H9 (cell line): ENCODE measurements at regions not wholly inside any gene's neighbourhood (a gene's known extent, or its start where the extent isn't known, plus 50 kb on each side); places are given as distances from the start of the nearest gene placed in this dataset.

Source experiments
- DNase-seq: peaks from one replicate; pipeline ENCODE4 v3.0.0-alpha.2; 2017
- H2AFZ ChIP-seq: one replicate; pipeline ENCODE4 v1.6.1; 2013; ENCODE audit warnings: mild to moderate bottlenecking, low read length, control low read depth, moderate library complexity
- H2AK5ac ChIP-seq: 2 replicates; pipeline ENCODE4 v1.6.1; 2013; ENCODE audit warnings: low read length, control low read depth, mixed read lengths; ENCODE audit not compliant: insufficient read length
- H2BK120ac ChIP-seq: one replicate; pipeline ENCODE4 v1.6.1; 2013; ENCODE audit warnings: low read depth, mild to moderate bottlenecking, low read length, control low read depth, inconsistent platforms; ENCODE audit not compliant: poor library complexity, severe bottlenecking
- H2BK12ac ChIP-seq: 2 replicates; pipeline ENCODE4 v1.6.1; 2013; ENCODE audit warnings: low read length, control low read depth, mixed read lengths, low read depth; ENCODE audit not compliant: insufficient read length
- H2BK15ac ChIP-seq: 2 replicates; pipeline ENCODE4 v1.6.1; 2013; ENCODE audit warnings: low read depth, low read length, control low read depth
- H2BK20ac ChIP-seq: one replicate; pipeline ENCODE4 v1.6.1; 2013; ENCODE audit warnings: low read depth, mild to moderate bottlenecking, low read length, control low read depth, inconsistent platforms; ENCODE audit not compliant: poor library complexity, severe bottlenecking
- H2BK5ac ChIP-seq: 2 replicates; pipeline ENCODE4 v1.6.1; 2013; ENCODE audit warnings: low read length, control low read depth, mixed read lengths; ENCODE audit not compliant: insufficient read length
- H3K14ac ChIP-seq: 2 replicates; pipeline ENCODE4 v1.6.1; 2013; ENCODE audit warnings: low read length, control low read depth; ENCODE audit not compliant: insufficient read depth
- H3K18ac ChIP-seq: 2 replicates; pipeline ENCODE4 v1.6.1; 2013; ENCODE audit warnings: low read depth, mild to moderate bottlenecking, mixed read lengths, low read length, control low read depth; ENCODE audit not compliant: insufficient read length
- H3K23ac ChIP-seq: 2 replicates; pipeline ENCODE4 v1.6.1; 2013; ENCODE audit warnings: low read length, control low read depth, mixed read lengths, low read depth; ENCODE audit not compliant: insufficient read length
- H3K23me2 ChIP-seq: 2 replicates; pipeline ENCODE4 v1.6.1; 2013; ENCODE audit warnings: low read depth, mild to moderate bottlenecking, mixed read lengths, low read length, control low read depth; ENCODE audit not compliant: insufficient read length, poor library complexity, severe bottlenecking
- H3K27ac ChIP-seq: 2 replicates; pipeline ENCODE4 v1.5.1; 2013; ENCODE audit warnings: low read length, control low read depth, mixed read lengths, low read depth; ENCODE audit not compliant: insufficient read length
- H3K27me3 ChIP-seq: 2 replicates; pipeline ENCODE4 v1.6.1; 2013; ENCODE audit warnings: low read length, control low read depth, inconsistent platforms; ENCODE audit not compliant: insufficient read depth
- H3K4ac ChIP-seq: 2 replicates; pipeline ENCODE4 v1.6.1; 2013; ENCODE audit warnings: low read depth, mild to moderate bottlenecking, control low read depth, inconsistent platforms, low read length, moderate library complexity
- H3K4me1 ChIP-seq: 2 replicates; pipeline ENCODE4 v1.6.1; 2013; ENCODE audit warnings: low read length, control low read depth, inconsistent platforms; ENCODE audit not compliant: insufficient read depth
- H3K4me2 ChIP-seq: 2 replicates; pipeline ENCODE4 v1.6.1; 2013; ENCODE audit warnings: low read length, control low read depth, mixed read lengths; ENCODE audit not compliant: insufficient read length, insufficient read depth
- H3K56ac ChIP-seq: 2 replicates; pipeline ENCODE4 v1.6.1; 2013; ENCODE audit warnings: low read depth, mild to moderate bottlenecking, mixed read lengths, low read length, control low read depth; ENCODE audit not compliant: insufficient read length
- H3K79me1 ChIP-seq: 2 replicates; pipeline ENCODE4 v1.6.1; 2013; ENCODE audit warnings: low read depth, mild to moderate bottlenecking, moderate library complexity, low read length, control low read depth, inconsistent platforms; ENCODE audit not compliant: insufficient read depth, poor library complexity, severe bottlenecking
- H3K79me2 ChIP-seq: 2 replicates; pipeline ENCODE4 v1.6.1; 2013; ENCODE audit warnings: low read length, control low read depth, inconsistent platforms; ENCODE audit not compliant: insufficient read depth
- H3K9ac ChIP-seq: 2 replicates; pipeline ENCODE4 v1.6.1; 2013; ENCODE audit warnings: low read length, control low read depth, mixed read lengths; ENCODE audit not compliant: insufficient read length; ENCODE audit errors: extremely low read depth
- H3K9me3 ChIP-seq: one replicate; pipeline ENCODE4 v1.6.1; 2013; ENCODE audit warnings: low read depth, low read length, inconsistent platforms; ENCODE audit not compliant: control insufficient read depth
- H3T11ph ChIP-seq: one replicate; pipeline ENCODE4 v1.6.1; 2013; ENCODE audit warnings: mild to moderate bottlenecking, low read length, control low read depth, inconsistent platforms
- H4K20me1 ChIP-seq: one replicate; pipeline ENCODE4 v1.6.1; 2013; ENCODE audit not compliant: control insufficient read depth, insufficient read length, insufficient read depth
- H4K5ac ChIP-seq: 2 replicates; pipeline ENCODE4 v1.6.1; 2013; ENCODE audit warnings: low read depth, mild to moderate bottlenecking, mixed read lengths, low read length, control low read depth; ENCODE audit not compliant: insufficient read length
- H4K8ac ChIP-seq: replicated peaks from 2 replicates; pipeline ENCODE4 v1.6.1; 2013; ENCODE audit warnings: low read length, control low read depth, mixed read lengths, low read depth; ENCODE audit not compliant: insufficient read length
- H4K91ac ChIP-seq: 2 replicates; pipeline ENCODE4 v1.6.1; 2013; ENCODE audit warnings: low read depth, mild to moderate bottlenecking, moderate library complexity, mixed read lengths, low read length, control low read depth; ENCODE audit not compliant: insufficient read length
- H3K27ac Mint-ChIP-seq, 3 experiments: 2 replicates in 2 of 3; 3 replicates in 1 of 3; pipeline ENCODE4 v1.8.0; 2020 to 2021; ENCODE audit warnings: mixed read lengths in 3 of 3, mild to moderate bottlenecking in 1 of 3, moderate library complexity in 1 of 3
- H3K27me3 Mint-ChIP-seq: 2 replicates; pipeline ENCODE4 v1.8.0; 2021; ENCODE audit warnings: low read depth, mild to moderate bottlenecking, moderate library complexity, mixed read lengths
- H3K36me3 Mint-ChIP-seq, 3 experiments: 2 replicates in 2 of 3; 3 replicates in 1 of 3; pipeline ENCODE4 v1.8.0; 2020 to 2021; ENCODE audit warnings: low read depth in 3 of 3, mixed read lengths in 3 of 3; ENCODE audit not compliant: insufficient read depth in 1 of 3
- H3K4me1 Mint-ChIP-seq, 2 experiments: 2 replicates each; pipeline ENCODE4 v1.8.0; 2020; ENCODE audit warnings: mixed read lengths in 2 of 2
- H3K4me3 Mint-ChIP-seq, 2 experiments: 2 replicates in 1 of 2; 3 replicates in 1 of 2; pipeline ENCODE4 v1.8.0; 2020 to 2021; ENCODE audit warnings: mild to moderate bottlenecking in 2 of 2, mixed read lengths in 2 of 2, moderate library complexity in 1 of 2
- H3K9me3 Mint-ChIP-seq, 2 experiments: 2 replicates in 1 of 2; 3 replicates in 1 of 2; pipeline ENCODE4 v1.8.0; 2020; ENCODE audit warnings: mild to moderate bottlenecking in 2 of 2, mixed read lengths in 2 of 2, moderate library complexity in 1 of 2
- WGBS: extraction: QIAGEN DNeasy Blood & Tissue Kit; methylation state at CpG from one replicate; pipeline ENCODE4 v1.1.7; 2013; ENCODE audit warnings: missing lambda C conversion rate, low lambda C conversion rate, mixed read lengths; ENCODE audit not compliant: insufficient read length; ENCODE audit errors: extremely low coverage; 5-methylcytosine and 5-hydroxymethylcytosine counted together
- TF ChIP-seq, protein P1 (sequence below): fragments of 200-600 bp; sonication (generic); conservative IDR thresholded peaks from 3 replicates; pipeline ENCODE4 v1.8.0; 2021; ENCODE audit warnings: antibody characterized with exemption, mild to moderate bottlenecking

DNA sequence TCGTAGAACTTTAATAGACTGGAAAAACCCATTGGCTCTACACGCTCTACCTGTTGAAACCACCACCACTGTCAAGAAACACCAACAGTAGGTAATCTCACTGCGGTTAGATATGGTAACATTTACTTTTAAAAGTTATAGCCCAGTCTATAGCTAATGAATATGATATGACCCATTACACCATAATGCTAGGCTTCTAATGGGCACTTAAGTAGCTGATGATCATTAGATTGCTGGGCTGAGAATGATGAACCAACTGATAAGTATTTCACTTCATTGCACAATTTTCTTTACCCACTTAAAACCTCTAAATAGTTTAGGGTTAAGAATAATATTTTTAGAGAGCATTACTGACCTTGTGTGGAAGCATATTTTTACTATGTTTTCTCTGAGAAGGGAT lies 788.9 kb upstream of the CA10 start:
- no peak overlapping the region for H3T11ph ChIP-seq
- H3K14ac ChIP-seq, result no peak overlapping the region
- H2BK20ac ChIP-seq, result no peak overlapping the region
- no peaks in the 10 kb centered on the region for H3K79me2 ChIP-seq
- no peaks in the 10 kb centered on the region for H4K20me1 ChIP-seq
- H3K27me3 ChIP-seq, result no peaks in the 10 kb centered on the region
- no peak overlapping the region for H2BK5ac ChIP-seq
- no peak overlapping the region for H3K4ac ChIP-seq
- no peak overlapping the region for H2AFZ ChIP-seq
- H3K4me1 Mint-ChIP-seq, result peaks cover 0 to 9% of the 10 kb centered on the region in 2 experiments; a peak in 2 of 4 replicates
- no peak overlapping the region for H3K23ac ChIP-seq
- H3K36me3 Mint-ChIP-seq, result peaks cover 0 to 5% (median 4%) of the 10 kb centered on the region in 3 experiments; a peak in 3 of 7 replicates
- H3K4me3 Mint-ChIP-seq, result no peak overlapping the region
- no peak overlapping the region for H2AK5ac ChIP-seq
- no CpG with 5 or more reads among the region's 3 CpGs for WGBS
- no peak overlapping the region for H3K27ac Mint-ChIP-seq
- no peak overlapping the region for H2BK120ac ChIP-seq
- no peak overlapping the region for H4K5ac ChIP-seq
- H4K91ac ChIP-seq, result no peak overlapping the region
- TF ChIP-seq, protein P1, sequence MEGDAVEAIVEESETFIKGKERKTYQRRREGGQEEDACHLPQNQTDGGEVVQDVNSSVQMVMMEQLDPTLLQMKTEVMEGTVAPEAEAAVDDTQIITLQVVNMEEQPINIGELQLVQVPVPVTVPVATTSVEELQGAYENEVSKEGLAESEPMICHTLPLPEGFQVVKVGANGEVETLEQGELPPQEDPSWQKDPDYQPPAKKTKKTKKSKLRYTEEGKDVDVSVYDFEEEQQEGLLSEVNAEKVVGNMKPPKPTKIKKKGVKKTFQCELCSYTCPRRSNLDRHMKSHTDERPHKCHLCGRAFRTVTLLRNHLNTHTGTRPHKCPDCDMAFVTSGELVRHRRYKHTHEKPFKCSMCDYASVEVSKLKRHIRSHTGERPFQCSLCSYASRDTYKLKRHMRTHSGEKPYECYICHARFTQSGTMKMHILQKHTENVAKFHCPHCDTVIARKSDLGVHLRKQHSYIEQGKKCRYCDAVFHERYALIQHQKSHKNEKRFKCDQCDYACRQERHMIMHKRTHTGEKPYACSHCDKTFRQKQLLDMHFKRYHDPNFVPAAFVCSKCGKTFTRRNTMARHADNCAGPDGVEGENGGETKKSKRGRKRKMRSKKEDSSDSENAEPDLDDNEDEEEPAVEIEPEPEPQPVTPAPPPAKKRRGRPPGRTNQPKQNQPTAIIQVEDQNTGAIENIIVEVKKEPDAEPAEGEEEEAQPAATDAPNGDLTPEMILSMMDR, result no peak
- no peak overlapping the region for H3K9ac ChIP-seq
- H3K18ac ChIP-seq, result no peak overlapping the region
- no peaks in the 10 kb centered on the region for H3K27me3 Mint-ChIP-seq
- peaks cover 2% of the 10 kb centered on the region; the same call in 1 of the 2 replicates for H3K4me1 ChIP-seq
- H3K4me2 ChIP-seq, result no peak overlapping the region
- H3K79me1 ChIP-seq, result no peaks in the 10 kb centered on the region
- no peak overlapping the region for H3K27ac ChIP-seq
- DNase-seq, result no peak
- no peaks in the 10 kb centered on the region for H3K23me2 ChIP-seq
- no peak overlapping the region for H3K56ac ChIP-seq
- no peak overlapping the region for H4K8ac ChIP-seq
- H3K9me3 Mint-ChIP-seq, result peaks cover 0 to 5% of the 10 kb centered on the region in 2 experiments; a peak in 1 of 5 replicates
- H2BK15ac ChIP-seq, result no peak overlapping the region
- H2BK12ac ChIP-seq, result no peak overlapping the region
- no peaks in the 10 kb centered on the region for H3K9me3 ChIP-seq
